Glomerular endothelial cell (primary cell): ENCODE measurements at regions not wholly inside any gene's neighbourhood (a gene's known extent, or its start where the extent isn't known, plus 50 kb on each side); places are given as distances from the start of the nearest gene placed in this dataset.
"Not testable (repeated sequence)": the region's sequence is repeated elsewhere in the genome, so short reads cannot be mapped to it uniquely, and the experiment has no call there.

Source experiments
- DNase-seq: peaks from one replicate; pipeline ENCODE4 v3.0.0-alpha.2; 2011; ENCODE audit warnings: low read depth, low spot score; ENCODE audit errors: extremely low read depth

DNA sequence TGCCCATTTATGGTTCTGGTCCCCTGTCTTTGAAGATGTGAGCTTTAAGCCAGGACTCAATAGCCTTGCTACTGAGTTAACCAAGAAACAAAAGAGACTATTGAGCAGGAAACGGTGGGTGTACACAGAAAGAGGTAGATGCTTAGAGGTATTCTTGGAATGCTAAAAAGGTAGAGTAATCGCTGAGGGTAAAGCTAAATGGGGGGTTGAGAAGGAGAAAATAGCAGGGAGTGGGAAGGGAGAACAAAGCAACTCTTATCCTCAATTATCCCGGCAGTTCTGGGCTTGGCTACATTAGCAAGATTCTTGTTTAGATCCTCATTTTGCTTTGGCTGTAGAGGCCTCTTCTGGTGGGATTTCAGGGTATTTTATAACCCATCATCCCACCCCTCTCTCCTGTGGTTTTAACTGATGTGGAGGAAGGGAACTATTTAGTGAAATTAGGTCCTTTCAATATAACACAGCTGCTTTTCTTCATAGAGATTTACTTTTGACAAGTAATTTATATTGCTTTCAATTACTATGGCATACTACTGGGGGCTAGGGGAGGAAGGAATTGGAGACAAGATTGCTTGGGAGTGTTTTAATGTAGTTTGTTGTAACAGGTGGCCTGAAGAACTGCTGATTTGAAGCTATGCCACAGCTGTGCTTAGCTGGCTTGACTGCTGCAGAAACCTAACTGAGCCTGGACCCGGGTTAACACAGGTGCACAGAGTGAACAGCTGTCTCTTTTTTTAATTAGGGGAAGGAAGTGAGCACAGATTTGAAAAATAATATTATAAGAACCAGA lies 234.3 kb upstream of the CCDC54 start:
- no peak for DNase-seq

DNA sequence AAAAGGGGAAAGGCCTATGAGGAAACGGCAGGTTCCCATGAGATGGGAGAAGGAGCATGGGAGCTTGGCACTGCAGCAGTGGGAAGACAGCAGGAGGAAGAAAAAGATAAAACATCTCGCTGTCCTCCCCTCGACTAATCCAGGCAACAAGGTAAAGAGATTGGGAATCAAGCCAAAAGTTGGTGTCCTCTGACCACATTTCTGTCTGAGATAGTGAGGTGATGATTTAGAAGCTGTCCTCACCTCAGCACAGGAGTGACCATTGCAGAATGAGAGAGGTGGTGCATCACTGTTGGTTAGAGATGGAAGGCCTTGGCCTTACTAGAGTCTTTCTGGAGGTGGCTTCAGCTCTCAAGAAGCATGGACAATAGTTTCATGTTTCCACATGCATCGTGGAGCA lies 226.6 kb upstream of the CCDC54 start:
- no peak for DNase-seq

DNA sequence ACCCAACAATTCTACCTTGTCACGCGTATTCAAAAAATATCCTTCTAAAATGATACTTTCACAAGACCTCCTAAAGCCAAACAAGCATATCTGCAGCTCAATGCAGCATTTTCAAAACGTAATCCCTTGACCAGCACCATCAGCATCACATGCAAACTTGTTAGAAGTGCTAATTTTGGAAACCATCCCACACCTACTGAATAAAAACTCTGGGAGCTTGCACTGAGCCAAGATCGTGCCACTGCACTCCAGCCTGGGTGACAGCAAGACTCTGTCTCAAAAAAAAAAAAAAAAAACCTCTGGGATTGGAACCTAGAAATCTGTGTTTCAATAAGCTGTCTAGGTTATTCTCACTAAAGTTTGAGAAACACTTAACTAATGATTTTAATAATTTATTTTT lies 223.3 kb upstream of the CCDC54 start:
- DNase-seq = no peak

DNA sequence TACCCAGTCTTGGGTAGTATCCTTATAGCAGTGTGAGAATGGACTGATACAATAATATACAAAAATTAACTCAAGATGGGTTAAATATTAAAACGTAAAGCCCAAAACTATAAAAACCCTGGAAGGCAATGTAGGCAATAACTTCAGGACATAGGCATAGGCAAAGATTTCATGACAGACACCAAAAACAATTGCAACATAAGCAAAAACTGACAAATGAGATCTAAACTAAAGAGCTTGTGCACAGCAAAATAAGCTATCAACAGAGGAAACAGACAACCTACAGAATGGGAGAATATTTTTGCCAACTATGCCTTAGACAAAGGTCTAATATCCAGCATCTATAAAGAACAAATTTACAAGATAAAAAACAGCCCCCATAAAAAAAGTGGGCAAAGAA lies 204.8 kb upstream of the CCDC54 start:
- no peak for DNase-seq

DNA sequence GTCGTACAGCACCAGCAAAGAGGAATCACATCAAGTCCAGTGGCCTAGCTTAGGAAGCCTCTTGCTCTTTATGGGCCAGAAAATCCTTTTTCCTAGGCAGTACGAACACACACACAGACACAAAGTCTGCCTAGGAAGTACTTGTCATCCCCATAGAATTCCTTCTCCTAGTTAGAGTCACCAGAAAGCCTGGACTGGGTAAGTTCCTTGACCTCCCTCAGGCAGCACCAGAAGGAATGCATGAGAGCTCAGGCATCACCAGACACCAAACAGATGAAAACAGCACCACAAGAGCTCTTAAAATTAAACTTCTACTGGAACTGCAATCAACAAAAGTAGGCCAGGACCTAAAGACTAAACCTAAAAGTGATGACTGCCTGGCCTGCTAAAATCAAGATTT lies 192.9 kb upstream of the CCDC54 start:
- no peak for DNase-seq

DNA sequence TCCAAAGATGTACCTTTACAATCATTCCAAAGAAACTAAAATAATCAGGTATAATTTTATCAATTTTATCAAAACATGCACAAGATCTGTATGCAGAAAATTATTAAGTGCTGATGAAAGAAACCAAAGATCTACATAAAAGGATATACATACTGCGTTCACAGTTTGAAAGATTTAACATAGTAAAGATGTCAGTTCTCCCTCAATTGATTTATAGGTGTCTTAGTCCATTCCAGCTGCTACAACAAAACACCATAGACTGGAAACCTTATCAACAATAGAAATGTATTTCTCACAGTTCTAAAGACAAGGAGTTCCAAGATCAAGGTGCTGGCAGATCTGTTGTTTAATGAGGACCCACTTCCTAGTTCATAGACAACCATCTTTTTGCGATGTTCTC lies 189.0 kb upstream of the CCDC54 start:
- DNase-seq = no peak

DNA sequence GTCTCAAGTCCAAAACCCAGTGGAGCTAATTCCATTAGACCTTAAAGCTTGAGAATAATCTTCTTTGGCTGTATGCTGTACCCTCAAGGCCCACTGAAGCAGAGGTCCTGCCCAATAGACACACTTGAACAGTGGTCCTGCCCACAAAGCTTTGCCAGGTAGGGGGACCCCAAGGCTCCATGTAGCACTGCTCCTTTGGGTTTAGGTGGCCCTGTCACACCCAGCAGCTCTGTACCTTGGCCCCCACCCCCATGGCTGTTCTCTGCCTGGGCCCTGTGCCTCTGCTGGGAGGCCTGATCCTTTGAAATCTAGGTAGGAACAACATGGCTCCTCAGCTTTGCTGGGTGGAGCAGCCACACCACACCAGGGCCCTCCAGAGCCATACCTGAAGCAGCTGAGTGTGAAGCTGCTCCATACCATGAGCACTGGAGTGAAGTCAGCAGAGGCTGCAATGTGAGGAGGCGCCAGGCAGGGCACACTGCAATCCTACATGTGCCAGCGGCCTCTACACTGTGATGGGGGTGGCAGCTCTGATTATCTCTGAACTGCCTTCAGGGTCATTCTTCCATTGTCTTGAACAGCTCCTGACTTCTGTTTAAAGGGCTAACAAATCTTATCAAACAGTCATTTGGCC lies 188.0 kb upstream of the CCDC54 start:
- DNase-seq = no peak

DNA sequence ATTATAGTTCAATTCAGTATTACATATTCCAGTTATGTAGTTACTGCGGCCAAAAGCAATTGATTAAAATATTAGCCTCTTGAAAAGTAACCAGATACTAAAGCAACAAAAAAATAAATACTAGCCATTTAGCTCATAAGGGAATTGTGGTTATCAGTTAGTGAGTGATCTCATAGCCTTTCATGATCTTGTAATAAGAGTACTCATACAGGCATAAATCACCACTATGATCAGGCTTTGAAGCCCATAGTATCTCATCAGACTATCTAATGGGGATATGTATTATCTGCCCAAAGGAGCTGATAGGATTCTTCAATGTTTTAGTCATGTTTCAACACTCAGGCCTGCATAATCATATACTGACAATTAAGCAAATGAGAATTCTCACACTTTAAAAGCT lies 184.1 kb upstream of the CCDC54 start:
- no peak for DNase-seq

DNA sequence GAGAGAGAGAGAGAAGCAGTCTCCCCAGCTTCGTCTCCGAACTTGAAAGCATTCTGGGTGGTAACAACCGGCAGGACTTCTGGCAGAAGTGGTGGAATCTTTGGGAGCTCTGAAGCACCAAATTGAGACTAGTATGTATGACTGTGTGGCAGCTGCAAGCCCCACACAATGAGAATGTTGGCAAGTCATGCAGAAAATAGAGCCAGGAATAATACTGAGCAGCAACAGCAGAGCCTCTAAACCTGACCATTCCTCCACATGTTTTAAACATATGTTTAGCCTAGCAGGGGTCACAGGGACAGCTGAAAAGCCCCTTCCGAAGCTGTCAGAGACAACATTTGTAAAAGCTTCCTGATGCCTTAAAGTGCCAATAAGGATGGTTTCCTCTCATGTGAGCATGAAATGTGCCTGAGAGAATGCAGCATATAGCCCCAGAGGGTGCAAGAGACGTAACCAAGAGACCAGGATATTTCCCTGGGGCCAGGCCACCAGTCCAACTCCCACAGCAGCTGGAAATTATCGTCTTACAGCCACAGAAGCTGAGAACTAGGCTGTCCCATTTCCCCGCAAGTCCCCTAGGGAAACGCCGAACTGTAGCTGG lies 178.6 kb upstream of the CCDC54 start:
- DNase-seq = no peak

DNA sequence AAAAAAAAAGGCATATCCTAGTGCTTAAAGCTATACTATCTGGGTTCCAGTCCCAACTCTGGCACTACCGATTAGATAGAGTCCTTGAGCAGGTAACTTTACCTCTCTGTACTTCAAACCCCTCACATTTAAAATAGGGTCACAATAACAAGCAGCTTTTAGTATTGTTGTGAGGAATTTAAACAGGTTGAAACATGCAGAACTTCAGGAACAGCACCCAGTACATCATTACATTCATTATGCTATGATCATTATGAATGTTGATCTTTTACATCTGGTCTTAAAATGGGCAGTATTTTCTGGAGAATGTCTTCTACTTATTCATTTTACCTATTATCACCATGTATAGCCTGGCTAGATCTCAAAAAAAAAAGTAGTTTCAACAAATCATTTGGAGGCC lies 176.1 kb upstream of the CCDC54 start:
- DNase-seq = no peak

DNA sequence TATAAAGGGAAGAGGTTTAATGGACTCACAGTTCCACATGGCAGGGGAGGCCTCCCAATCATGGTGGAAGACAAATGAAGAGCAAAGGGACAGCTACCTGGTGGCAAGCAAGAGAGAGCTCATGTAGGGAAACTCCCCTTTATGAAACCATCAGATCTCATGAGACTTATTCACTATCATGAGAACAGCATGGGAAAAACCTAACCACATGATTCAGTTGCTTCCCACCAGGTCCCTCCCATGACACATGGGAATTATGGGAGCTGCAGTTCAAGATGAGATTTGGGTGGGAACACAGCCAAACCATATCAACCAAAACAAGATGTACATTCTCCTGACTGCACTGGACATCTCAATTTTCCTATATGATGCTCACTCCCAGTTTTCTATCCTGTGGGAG lies 174.4 kb upstream of the CCDC54 start:
- not testable (repeated sequence) for DNase-seq

DNA sequence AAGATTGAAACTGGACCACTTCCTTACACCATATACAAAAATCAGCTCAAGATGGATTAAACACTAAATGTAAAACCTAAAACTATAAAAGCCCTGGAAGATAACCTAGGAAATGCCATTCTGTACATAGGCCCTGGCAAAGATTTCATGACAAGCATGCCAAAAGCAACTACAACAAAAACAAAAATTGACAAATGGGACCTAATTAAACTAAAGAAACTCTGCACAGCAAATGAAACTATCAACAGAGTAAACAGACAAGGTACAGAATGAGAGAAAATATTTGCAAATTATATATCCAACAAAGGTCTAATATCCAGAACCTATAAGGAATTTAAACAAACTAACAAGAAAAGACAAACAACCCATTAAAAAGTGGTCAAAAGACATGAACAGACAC lies 173.1 kb upstream of the CCDC54 start:
- no peak for DNase-seq

DNA sequence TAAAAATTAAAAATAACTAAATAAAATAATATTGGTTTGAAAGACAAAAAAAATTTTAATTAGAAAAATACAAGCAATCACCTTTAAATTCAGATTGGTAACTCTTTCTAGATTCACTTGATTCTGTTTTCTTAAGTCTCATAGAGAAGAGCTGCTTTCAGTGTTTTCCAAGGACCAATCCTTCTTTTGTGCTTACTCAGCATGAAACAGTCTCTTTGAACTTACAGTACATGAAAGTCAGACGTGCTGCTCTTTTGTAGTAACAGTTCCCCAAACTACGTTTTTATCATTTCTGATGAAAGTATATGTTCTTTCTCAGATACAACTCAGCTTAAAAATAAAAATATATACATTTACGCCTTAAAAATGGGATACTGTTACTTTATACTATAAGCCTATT lies 171.9 kb upstream of the CCDC54 start:
- no peak for DNase-seq

DNA sequence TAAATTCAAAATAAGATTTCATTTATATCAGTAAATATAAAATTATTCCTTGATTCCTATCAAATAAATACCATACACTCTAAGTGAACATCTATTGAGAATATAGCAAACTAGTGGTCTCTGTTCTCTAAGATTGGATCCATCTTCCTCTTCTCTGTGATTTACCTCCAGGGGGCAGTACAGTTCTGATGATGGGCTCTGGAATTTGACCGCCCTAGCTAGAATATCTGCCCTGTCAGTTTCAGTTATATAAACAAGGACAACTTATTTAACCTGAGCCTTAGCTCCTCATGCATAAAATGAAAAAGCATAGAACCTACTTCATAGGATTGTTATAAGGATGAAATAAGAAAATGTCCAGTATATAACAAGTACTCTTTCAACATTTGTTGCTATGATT lies 171.1 kb upstream of the CCDC54 start:
- DNase-seq = no peak

DNA sequence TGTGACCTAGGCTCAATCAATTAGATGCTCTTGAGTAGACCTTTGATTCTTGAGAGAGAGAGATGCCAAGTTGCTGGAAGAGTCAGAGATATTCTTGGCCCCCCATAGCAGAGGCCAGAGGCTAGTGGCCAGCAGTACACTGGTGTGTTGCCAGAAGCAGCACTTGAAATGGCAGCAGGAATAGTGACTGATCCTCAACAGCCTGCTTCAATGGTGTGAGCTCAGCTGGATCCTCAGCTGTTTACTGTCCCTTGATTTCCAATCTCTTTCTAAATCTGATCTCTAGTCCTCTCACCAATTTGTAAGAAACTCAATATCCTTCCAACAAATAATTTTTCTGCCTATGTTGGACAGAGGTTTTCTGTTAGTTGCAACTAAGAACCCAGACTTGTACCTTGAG lies 170.3 kb upstream of the CCDC54 start:
- DNase-seq = no peak

DNA sequence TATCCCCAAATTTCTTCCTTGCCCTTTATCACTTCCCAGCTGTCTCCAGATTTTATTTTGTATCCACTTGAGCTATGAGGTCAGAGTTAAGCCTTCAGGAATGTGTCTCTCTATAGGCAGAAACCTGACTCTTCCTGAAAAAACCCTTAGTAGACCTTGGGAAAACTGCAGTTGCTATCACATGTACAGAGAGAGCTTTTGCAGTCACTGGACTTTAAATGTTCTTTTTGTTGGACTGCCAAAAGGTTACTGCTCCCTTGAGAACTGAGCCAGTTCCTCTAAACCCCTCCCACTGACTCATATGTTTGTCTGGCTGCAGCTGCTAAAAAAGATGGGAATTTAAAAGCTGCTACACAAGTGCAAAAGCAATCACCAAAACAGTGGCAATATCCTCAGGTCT lies 169.1 kb upstream of the CCDC54 start:
- peak; percentile 79 for DNase-seq

DNA sequence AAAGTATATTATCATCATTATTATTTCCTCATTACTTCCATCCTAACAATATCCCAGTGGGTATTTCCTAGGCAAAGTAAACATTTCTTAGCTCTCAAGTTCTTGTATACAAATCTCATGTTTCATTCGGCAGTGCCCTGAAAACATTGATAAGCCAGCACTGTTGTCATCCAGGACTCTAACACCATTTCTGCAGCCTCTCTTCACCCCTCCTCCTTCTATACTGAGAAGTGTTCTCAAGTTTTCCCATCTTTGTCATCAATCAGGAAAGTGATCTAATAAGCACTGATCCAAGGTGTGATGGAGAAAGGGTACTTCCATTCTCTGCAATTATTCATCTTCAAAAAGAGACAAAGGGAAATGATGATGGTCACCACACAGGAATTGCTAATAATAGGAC lies 168.4 kb upstream of the CCDC54 start:
- no peak for DNase-seq

DNA sequence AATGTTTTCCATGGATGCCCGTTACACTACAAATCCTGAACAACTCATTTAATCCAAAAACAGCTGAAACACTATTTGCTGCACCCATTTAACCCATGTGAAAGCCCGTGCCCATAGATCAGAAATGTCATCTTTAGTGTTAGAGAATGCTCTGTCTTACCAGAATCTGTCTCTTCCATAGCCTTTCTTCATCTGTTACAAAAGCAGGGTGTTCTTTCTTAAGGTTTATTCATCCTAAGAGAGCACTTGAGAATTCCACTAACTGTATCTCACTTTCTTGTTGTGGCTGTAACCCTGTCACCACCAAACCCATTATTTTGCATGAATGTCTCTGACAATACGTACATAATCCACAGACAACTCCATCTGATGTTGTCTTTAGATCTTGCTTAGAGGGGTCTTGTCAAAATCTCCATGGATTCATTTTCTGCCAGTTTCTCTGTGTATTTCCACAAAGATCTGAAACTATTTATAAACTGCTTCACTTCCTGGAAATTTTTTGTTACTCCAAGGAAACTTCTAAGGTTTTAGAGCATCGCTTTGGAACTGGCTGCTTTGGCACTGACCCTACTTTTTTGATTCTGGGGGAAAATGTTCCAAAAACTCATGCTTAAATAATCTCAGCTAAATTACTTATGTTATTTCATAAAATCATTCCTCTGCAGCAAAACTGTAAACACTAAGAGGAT lies 167.8 kb upstream of the CCDC54 start:
- DNase-seq = no peak

DNA sequence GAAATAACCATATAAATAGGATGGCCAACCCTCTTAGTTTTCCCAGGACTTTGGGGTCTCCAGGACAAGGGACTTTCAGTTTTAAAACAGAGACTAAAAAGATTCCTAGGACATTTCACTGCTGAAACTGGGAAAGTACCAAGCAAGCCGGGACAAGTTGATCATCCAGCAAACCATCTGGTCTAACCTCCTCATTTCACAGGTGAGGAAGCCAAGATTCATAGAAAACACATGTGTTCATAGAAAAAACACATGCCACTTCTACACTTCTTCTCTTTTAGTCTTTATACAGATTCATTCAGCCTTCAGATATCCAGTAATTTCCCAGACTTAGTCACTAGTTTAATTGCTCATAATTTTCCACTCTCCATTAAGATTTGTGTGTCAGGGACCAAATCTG lies 165.6 kb upstream of the CCDC54 start:
- DNase-seq = no peak

DNA sequence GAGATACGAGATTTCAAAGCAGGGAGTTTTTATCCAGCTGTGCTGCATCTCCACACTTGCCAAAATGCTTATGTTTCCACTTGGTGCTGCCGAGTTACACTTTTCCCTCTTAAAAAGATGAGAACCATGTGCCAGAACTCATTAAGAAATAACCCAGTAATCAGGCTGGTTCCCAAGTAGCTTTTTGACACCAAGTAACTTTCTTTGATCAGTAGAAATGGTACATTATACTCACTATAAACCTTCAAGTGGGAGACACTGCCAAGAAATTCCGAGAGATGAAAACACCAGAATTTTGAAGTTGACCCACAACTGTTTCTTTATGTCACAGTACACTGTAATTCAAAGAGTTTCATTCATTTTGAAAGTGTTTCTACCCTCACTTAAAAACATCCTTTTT lies 164.6 kb upstream of the CCDC54 start:
- no peak for DNase-seq

DNA sequence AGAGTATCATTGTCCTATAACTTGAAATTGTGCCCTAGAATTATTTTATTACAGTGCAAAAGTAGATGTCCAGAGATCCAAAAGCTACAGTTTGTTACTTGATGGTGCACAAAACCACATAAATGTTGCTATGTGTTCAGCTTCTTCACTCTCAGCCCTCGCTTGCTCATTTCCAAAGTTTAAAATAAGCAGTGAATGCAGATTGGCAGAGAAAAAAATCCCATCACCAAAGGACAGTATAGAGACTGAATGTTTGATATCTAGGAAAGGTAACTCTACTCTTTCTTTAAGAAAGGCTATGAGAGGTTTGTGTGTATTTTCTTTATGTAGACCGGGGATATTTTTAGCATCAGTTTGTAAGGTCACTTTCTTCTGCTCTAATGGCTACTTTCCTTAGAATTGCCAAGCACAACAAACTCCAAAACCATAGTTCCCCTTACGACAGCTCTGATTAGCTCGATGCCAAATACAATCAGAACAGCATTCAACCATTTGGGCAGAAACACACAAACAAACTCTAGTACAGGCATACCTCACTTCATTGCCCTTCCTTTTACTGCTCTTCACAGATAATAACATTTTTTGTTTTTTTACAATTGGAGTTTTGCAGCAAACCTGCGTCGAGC lies 164.1 kb upstream of the CCDC54 start:
- no peak for DNase-seq
